HG03095 (cell line): ENCODE measurements at regions not wholly inside any gene's neighbourhood (a gene's known extent, or its start where the extent isn't known, plus 50 kb on each side); places are given as distances from the start of the nearest gene placed in this dataset.

Experiments
- ATAC-seq: cut with Tn5 transposase; IDR thresholded peaks from one replicate; pipeline ENCODE4 v1.9.1; 2021; ENCODE audit warnings: moderate library complexity; ENCODE audit not compliant: unreplicated experiment

- no peak for ATAC-seq
These were observed 661.6 kb downstream of the DHX35 start for GRCh38 chr20:39623584-39624234.

- ATAC-seq: no peak
These were observed 657.2 kb downstream of the DHX35 start for GRCh38 chr20:39619271-39619785.

GRCh38 chr20:39611901-39612300 is 649.8 kb downstream of the DHX35 start:
- no peak for ATAC-seq

- ATAC-seq: no peak
These were observed 645.0 kb downstream of the DHX35 start for GRCh38 chr20:39607141-39607540.

GRCh38 chr20:39605908-39606307 is 643.8 kb downstream of the DHX35 start:
- ATAC-seq: no peak

GRCh38 chr20:39605361-39605760 is 643.2 kb downstream of the DHX35 start:
- ATAC-seq: no peak

GRCh38 chr20:39603219-39603618 is 641.1 kb downstream of the DHX35 start:
- no peak for ATAC-seq

GRCh38 chr20:39602649-39603048 is 640.5 kb downstream of the DHX35 start:
- ATAC-seq: no peak

GRCh38 chr20:39600871-39601270 is 638.7 kb downstream of the DHX35 start:
- no peak for ATAC-seq

GRCh38 chr20:39600156-39600555 is 638.0 kb downstream of the DHX35 start:
- no peak for ATAC-seq

GRCh38 chr20:39596554-39596953 is 634.4 kb downstream of the DHX35 start:
- no peak for ATAC-seq

GRCh38 chr20:39592371-39592770 is 630.2 kb downstream of the DHX35 start:
- ATAC-seq: no peak

- no peak for ATAC-seq
These were observed 626.1 kb downstream of the DHX35 start for GRCh38 chr20:39588148-39588757.

GRCh38 chr20:39581034-39581433 is 618.9 kb downstream of the DHX35 start:
- ATAC-seq: no peak

- no peak for ATAC-seq
These were observed 614.6 kb downstream of the DHX35 start for GRCh38 chr20:39576771-39577170.

- no peak for ATAC-seq
These were observed 611.9 kb downstream of the DHX35 start for GRCh38 chr20:39574061-39574460.

- no peak for ATAC-seq
These were observed 609.0 kb downstream of the DHX35 start for GRCh38 chr20:39571171-39571570.

- no peak for ATAC-seq
These were observed 606.0 kb downstream of the DHX35 start for GRCh38 chr20:39568109-39568508.

- ATAC-seq: peak; percentile 57
These were observed 601.2 kb downstream of the DHX35 start for GRCh38 chr20:39563349-39563748.

- ATAC-seq: no peak
These were observed 592.2 kb downstream of the DHX35 start for GRCh38 chr20:39554341-39554740.

GRCh38 chr20:39553120-39553519 is 591.0 kb downstream of the DHX35 start:
- no peak for ATAC-seq

GRCh38 chr20:39549733-39550132 is 587.6 kb downstream of the DHX35 start:
- no peak for ATAC-seq
